H1 (cell line): ENCODE measurements at regions not wholly inside any gene's neighbourhood (a gene's known extent, or its start where the extent isn't known, plus 50 kb on each side); places are given as distances from the start of the nearest gene placed in this dataset.

Experiments
- ASH2L ChIP-seq: fragments of 200-600, 300-600 bp; sonication (generic); IDR thresholded peaks from one replicate; pipeline ENCODE4 v1.7.1; 2017; ENCODE audit warnings: low read length
- BRCA1 ChIP-seq: IDR thresholded peaks from 2 replicates; pipeline ENCODE4 v1.6.1; 2012; ENCODE audit warnings: low read depth, low read length, improper control_type of control experiment
- CBX5 ChIP-seq: fragments of 300-800, 300-1000 bp; sonication (generic); IDR thresholded peaks from 2 replicates; pipeline ENCODE4 v1.7.1; 2016; ENCODE audit warnings: antibody characterized with exemption, low read length, low read depth
- CBX8 ChIP-seq: fragments of 300-800, 300-1000 bp; sonication (generic); IDR thresholded peaks from 2 replicates; pipeline ENCODE4 v1.7.1; 2016; ENCODE audit warnings: low read depth, low read length, borderline replicate concordance
- CHD2 ChIP-seq: IDR thresholded peaks from 2 replicates; pipeline ENCODE4 v1.6.1; 2012; ENCODE audit warnings: low read length, improper control_type of control experiment
- EGR1 ChIP-seq: IDR thresholded peaks from 2 replicates; pipeline ENCODE4 v1.6.1; 2011; ENCODE audit warnings: low read depth, low read length, borderline replicate concordance
- GABPA ChIP-seq: IDR thresholded peaks from 2 replicates; pipeline ENCODE4 v1.6.1; 2011; ENCODE audit warnings: mild to moderate bottlenecking, low read length, moderate library complexity, borderline replicate concordance; ENCODE audit not compliant: insufficient read depth
- HDAC2 ChIP-seq, 2 experiments: fragments of 300-600 bp in 1 of 2; sonication (generic) in 1 of 2; IDR thresholded peaks; 2 replicates each; pipeline ENCODE4 v1.6.1; 2011 to 2012; ENCODE audit warnings: low read depth in 2 of 2, low read length in 2 of 2, mild to moderate bottlenecking in 2 of 2, moderate library complexity in 2 of 2, borderline replicate concordance in 1 of 2, inconsistent platforms in 1 of 2
- HDAC6 ChIP-seq: IDR thresholded peaks from one replicate; pipeline ENCODE4 v1.7.1; 2012; ENCODE audit warnings: low read depth, mild to moderate bottlenecking, inconsistent platforms, low read length, moderate library complexity
- KDM1A ChIP-seq: fragments of 200-600, 300-600 bp; sonication (generic); IDR thresholded peaks from 2 replicates; pipeline ENCODE4 v1.7.1; 2016; ENCODE audit warnings: mild to moderate bottlenecking, low read length, borderline replicate concordance
- KDM5A ChIP-seq: fragments of 200-600 bp; IDR thresholded peaks from 2 replicates; pipeline ENCODE4 v1.7.1; 2012; ENCODE audit warnings: mild to moderate bottlenecking, low read length, inconsistent platforms, mixed read lengths
- MAFK ChIP-seq: IDR thresholded peaks from 2 replicates; pipeline ENCODE4 v1.6.1; 2012; ENCODE audit warnings: low read depth, mild to moderate bottlenecking, improper control_type of control experiment, low read length
- PHF8 ChIP-seq: fragments of 200-600 bp; sonication (generic); conservative IDR thresholded peaks from 2 replicates; pipeline ENCODE4 v1.7.1; 2012; ENCODE audit warnings: low read depth, mild to moderate bottlenecking, inconsistent platforms, low read length, moderate library complexity
- POLR2AphosphoS5 ChIP-seq: IDR thresholded peaks from 2 replicates; pipeline ENCODE4 v1.6.1; 2011; ENCODE audit warnings: low read depth, low read length
- RBBP5 ChIP-seq: IDR thresholded peaks from 2 replicates; pipeline ENCODE4 v1.7.1; 2012; ENCODE audit warnings: low read depth, mild to moderate bottlenecking, inconsistent platforms, low read length, moderate library complexity, borderline replicate concordance
- SIRT6 ChIP-seq: IDR thresholded peaks from one replicate; pipeline ENCODE4 v1.7.1; 2012; ENCODE audit warnings: low read length, inconsistent platforms
- SRF ChIP-seq: IDR thresholded peaks from 2 replicates; pipeline ENCODE4 v1.6.1; 2011; ENCODE audit warnings: mild to moderate bottlenecking, low read depth, low read length, moderate library complexity
- TAF1 ChIP-seq: IDR thresholded peaks from 2 replicates; pipeline ENCODE4 v1.6.1; 2011; ENCODE audit warnings: mild to moderate bottlenecking, low read depth, low read length
- YY1 ChIP-seq: IDR thresholded peaks from 2 replicates; pipeline ENCODE4 v1.6.1; 2011; ENCODE audit warnings: low read depth, mild to moderate bottlenecking, low read length
- TF ChIP-seq, protein P1 (sequence below): IDR thresholded peaks from 2 replicates; pipeline ENCODE4 v1.6.1; 2012; ENCODE audit warnings: low read length, inconsistent platforms
- TF ChIP-seq, protein P2 (sequence below): IDR thresholded peaks from 2 replicates; pipeline ENCODE4 v1.6.1; 2012; ENCODE audit warnings: inconsistent platforms
- TF ChIP-seq, protein P3 (sequence below): IDR thresholded peaks from 2 replicates; pipeline ENCODE4 v1.6.1; 2011; ENCODE audit warnings: low read depth, mild to moderate bottlenecking, low read length; ENCODE audit not compliant: insufficient read depth

DNA sequence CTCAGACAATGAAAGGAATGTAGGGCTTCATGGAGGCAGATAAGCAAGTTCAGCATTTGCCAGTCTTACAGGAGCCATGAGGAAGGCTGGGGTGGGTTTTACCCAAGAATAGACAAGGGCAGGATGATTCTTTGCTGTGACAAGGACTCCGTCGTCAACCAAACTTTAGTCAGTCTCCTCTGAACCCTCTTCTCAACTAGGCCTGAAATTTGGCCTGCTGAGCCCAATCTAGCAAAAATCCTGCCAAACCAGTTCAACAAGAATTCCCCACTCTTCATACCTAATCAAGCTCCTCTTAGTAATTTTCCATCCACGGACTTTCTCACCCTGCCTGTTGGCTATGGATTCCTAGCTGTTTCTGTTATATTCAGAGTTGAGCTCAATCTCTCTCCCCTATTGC, 280.5 kb downstream of the TBL1XR1 start (continued):
- TF ChIP-seq, protein P1, sequence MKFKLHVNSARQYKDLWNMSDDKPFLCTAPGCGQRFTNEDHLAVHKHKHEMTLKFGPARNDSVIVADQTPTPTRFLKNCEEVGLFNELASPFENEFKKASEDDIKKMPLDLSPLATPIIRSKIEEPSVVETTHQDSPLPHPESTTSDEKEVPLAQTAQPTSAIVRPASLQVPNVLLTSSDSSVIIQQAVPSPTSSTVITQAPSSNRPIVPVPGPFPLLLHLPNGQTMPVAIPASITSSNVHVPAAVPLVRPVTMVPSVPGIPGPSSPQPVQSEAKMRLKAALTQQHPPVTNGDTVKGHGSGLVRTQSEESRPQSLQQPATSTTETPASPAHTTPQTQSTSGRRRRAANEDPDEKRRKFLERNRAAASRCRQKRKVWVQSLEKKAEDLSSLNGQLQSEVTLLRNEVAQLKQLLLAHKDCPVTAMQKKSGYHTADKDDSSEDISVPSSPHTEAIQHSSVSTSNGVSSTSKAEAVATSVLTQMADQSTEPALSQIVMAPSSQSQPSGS = peak; percentile 93
- TF ChIP-seq HDAC2 (IDR thresholded peaks at IDR 0.05; ENCODE audit: borderline replicate concordance in 1 of 2, low read depth in 2 of 2, low read length in 2 of 2) (0 out of 4 replicates have a peak, but pooled peaks of 1 of the 2 experiments have one; percentile 84), YY1 (peak; percentile 60; the same call in 1 of the 2 replicates), PHF8 (no peak), RBBP5 (peak; percentile 99), CBX8 (no peak), ASH2L (peak; percentile 99), GABPA (no peak), KDM1A (no peak), SIRT6 (no peak), CBX5 (no peak), CHD2 (peak; percentile 38; the same call in 1 of the 2 replicates), SRF (no peak), KDM5A (no peak), HDAC6 (no peak), POLR2AphosphoS5 (no peak), EGR1 (no peak), MAFK (no peak), TAF1 (peak; percentile 56; the same call in 1 of the 2 replicates), BRCA1 (no peak)
- TF ChIP-seq, protein P2, sequence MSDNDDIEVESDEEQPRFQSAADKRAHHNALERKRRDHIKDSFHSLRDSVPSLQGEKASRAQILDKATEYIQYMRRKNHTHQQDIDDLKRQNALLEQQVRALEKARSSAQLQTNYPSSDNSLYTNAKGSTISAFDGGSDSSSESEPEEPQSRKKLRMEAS = peak; percentile 50; the same call in 1 of the 2 replicates
- TF ChIP-seq, protein P3, sequence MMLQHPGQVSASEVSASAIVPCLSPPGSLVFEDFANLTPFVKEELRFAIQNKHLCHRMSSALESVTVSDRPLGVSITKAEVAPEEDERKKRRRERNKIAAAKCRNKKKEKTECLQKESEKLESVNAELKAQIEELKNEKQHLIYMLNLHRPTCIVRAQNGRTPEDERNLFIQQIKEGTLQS = no peak
